ENCODE measurements at regions not wholly inside any gene's neighbourhood (a gene's known extent, or its start where the extent isn't known, plus 50 kb on each side); places are given as distances from the start of the nearest gene placed in this dataset.
A peak's percentile ranks its signal among the peaks of the same experiment; 100 is the strongest.

- no peak for TF ChIP-seq TSHZ2 (CRISPR knock-in tag; IDR thresholded peaks at IDR 0.05)
Measured at GRCh38 chr9:33682551-33682950, 112.8 kb upstream of the PRSS3 start (continued).

- TF ChIP-seq TOX (CRISPR knock-in tag; IDR thresholded peaks at IDR 0.05; ENCODE audit: borderline replicate concordance) = no peak
- no peak for TF ChIP-seq OSR1 (CRISPR knock-in tag; IDR thresholded peaks at IDR 0.05)
- no peak for TF ChIP-seq ZNF8 (CRISPR knock-in tag; IDR thresholded peaks at IDR 0.05)
- no peak for TF ChIP-seq SNAI2 (CRISPR knock-in tag; IDR thresholded peaks at IDR 0.05)
- no peak for TF ChIP-seq BACH2 (CRISPR knock-in tag; IDR thresholded peaks at IDR 0.05; ENCODE audit: borderline replicate concordance)
- no peak for TF ChIP-seq RARB (CRISPR knock-in tag; IDR thresholded peaks at IDR 0.05)
- TF ChIP-seq ZNF565 (CRISPR knock-in tag; conservative IDR thresholded peaks at IDR 0.05; ENCODE audit: low read depth) = no peak
- no peak for TF ChIP-seq ISL1 (CRISPR knock-in tag; IDR thresholded peaks at IDR 0.05)
- TF ChIP-seq CSDC2 (CRISPR knock-in tag; IDR thresholded peaks at IDR 0.05) = no peak
- no peak for TF ChIP-seq POU6F1 (CRISPR knock-in tag; IDR thresholded peaks at IDR 0.05; ENCODE audit: borderline replicate concordance, low read depth)
- ATAC-seq = no peak
Measured at GRCh38 chr9:33684831-33685230, 110.5 kb upstream of the PRSS3 start.

GRCh38 chr9:33686942-33687341 is 108.4 kb upstream of the PRSS3 start:
- ATAC-seq = no peak
- TF ChIP-seq RARB (CRISPR knock-in tag; IDR thresholded peaks at IDR 0.05) (no peak), ZNF8 (CRISPR knock-in tag; IDR thresholded peaks at IDR 0.05) (no peak), BACH2 (CRISPR knock-in tag; IDR thresholded peaks at IDR 0.05; ENCODE audit: borderline replicate concordance) (no peak), TSHZ2 (CRISPR knock-in tag; IDR thresholded peaks at IDR 0.05) (no peak), GLIS3 (CRISPR knock-in tag; IDR thresholded peaks at IDR 0.05) (no peak), PATZ1 (CRISPR knock-in tag; IDR thresholded peaks at IDR 0.05; ENCODE audit: borderline replicate concordance) (no peak), ZFP30 (CRISPR knock-in tag; IDR thresholded peaks at IDR 0.05) (no peak), ISL1 (CRISPR knock-in tag; IDR thresholded peaks at IDR 0.05) (no peak), CSRNP3 (CRISPR knock-in tag; IDR thresholded peaks at IDR 0.05) (no peak), ARNTL (CRISPR knock-in tag; IDR thresholded peaks at IDR 0.05; ENCODE audit: borderline replicate concordance, low read depth) (no peak), CSDC2 (CRISPR knock-in tag; IDR thresholded peaks at IDR 0.05) (no peak), ZFP3 (CRISPR knock-in tag; IDR thresholded peaks at IDR 0.05) (no peak)

- peak; percentile 31; the same call in 1 of the 3 replicates for ATAC-seq
- TF ChIP-seq CSRNP3 (CRISPR knock-in tag; IDR thresholded peaks at IDR 0.05) (no peak), ZFP30 (CRISPR knock-in tag; IDR thresholded peaks at IDR 0.05) (0 out of 2 replicates have a peak, but pooled peaks have one; percentile 9), TOX (CRISPR knock-in tag; IDR thresholded peaks at IDR 0.05; ENCODE audit: borderline replicate concordance) (no peak), BACH2 (CRISPR knock-in tag; IDR thresholded peaks at IDR 0.05; ENCODE audit: borderline replicate concordance) (no peak), RARB (CRISPR knock-in tag; IDR thresholded peaks at IDR 0.05) (no peak), PATZ1 (CRISPR knock-in tag; IDR thresholded peaks at IDR 0.05; ENCODE audit: borderline replicate concordance) (no peak), GLIS3 (CRISPR knock-in tag; IDR thresholded peaks at IDR 0.05) (no peak), ISL1 (CRISPR knock-in tag; IDR thresholded peaks at IDR 0.05) (peak; percentile 38; the same call in 1 of the 2 replicates), PPARA (CRISPR knock-in tag; IDR thresholded peaks at IDR 0.05; ENCODE audit: borderline replicate concordance) (no peak)
Measured at GRCh38 chr9:33687779-33688178, 107.6 kb upstream of the PRSS3 start.

Measured in SK-N-SH treated with all-trans-retinoic acid at 6 μM for 48 hours (cell line).